Activated CD4-positive, alpha-beta T cell treated with anti-CD3 and anti-CD28 coated beads for 36 hours (primary cell): ENCODE measurements at regions not wholly inside any gene's neighbourhood (a gene's known extent, or its start where the extent isn't known, plus 50 kb on each side); places are given as distances from the start of the nearest gene placed in this dataset.

Experiments
- ATAC-seq: fragments of 200-7000 bp; cut with Tn5 transposase; one replicate; pipeline ENCODE4 v1.10.0; 2021; ENCODE audit warnings: mild to moderate bottlenecking, moderate library complexity
- CTCF ChIA-PET: fragments of 350-600 bp; sonication (Branson Sonifier 250); formaldehyde crosslinking; loops from one replicate; lab custom pipeline; 2021; ENCODE audit warnings: antibody characterized with exemption; lab: Charles Lee
- POLR2A ChIA-PET: fragments of 350-600 bp; sonication (Branson Sonifier 250); formaldehyde crosslinking; loops from one replicate; lab custom pipeline; 2021; ENCODE audit warnings: antibody characterized with exemption, inconsistent platforms; lab: Charles Lee
- DNase-seq: peaks from one replicate; pipeline ENCODE4 v3.0.0-alpha.2; 2020
- H3K27ac Mint-ChIP-seq: one replicate; pipeline ENCODE4 v1.8.0; 2021; ENCODE audit warnings: mixed read lengths
- H3K27me3 Mint-ChIP-seq: one replicate; pipeline ENCODE4 v1.8.0; 2021; ENCODE audit warnings: mixed read lengths
- H3K36me3 Mint-ChIP-seq: one replicate; pipeline ENCODE4 v1.8.0; 2021; ENCODE audit warnings: low read depth, mixed read lengths
- H3K4me1 Mint-ChIP-seq: one replicate; pipeline ENCODE4 v1.8.0; 2021; ENCODE audit warnings: mixed read lengths
- H3K4me3 Mint-ChIP-seq: one replicate; pipeline ENCODE4 v1.8.0; 2021; ENCODE audit warnings: mild to moderate bottlenecking, moderate library complexity, mixed read lengths
- H3K9me3 Mint-ChIP-seq: one replicate; pipeline ENCODE4 v1.8.0; 2021; ENCODE audit warnings: low read depth, mixed read lengths
- intact Hi-C, 2 experiments: fragments of 100-400 bp; cut with DNase I in 1 of 2; cut with micrococcal nuclease in 1 of 2; formaldehyde crosslinking; loops; one replicate each; pipeline versions ENCODE4 v1.14.2 to v1.15.1; 2022 to 2024; cut with DNase I, micrococcal nuclease

- DNase-seq = no peak
- Mint-ChIP-seq H3K27me3 (no peaks in the 10 kb centered on the region), H3K36me3 (no peaks in the 10 kb centered on the region), H3K27ac (no peak overlapping the region), H3K4me1 (no peaks in the 10 kb centered on the region), H3K4me3 (no peak overlapping the region), H3K9me3 (peaks cover 5% of the 10 kb centered on the region)
- intact Hi-C loops = no loop called here
- ChIA-PET CTCF (no interaction called here), POLR2A (no interaction called here)
- ATAC-seq = no peak
Observed at GRCh38 chr3:84439476-84439875, 519.3 kb upstream of the CADM2 start.

GRCh38 chr3:84440291-84440690 lies 518.5 kb upstream of the CADM2 start:
- intact Hi-C loops = no loop called here
- Mint-ChIP-seq H3K27ac (no peak overlapping the region), H3K4me1 (no peaks in the 10 kb centered on the region), H3K4me3 (no peak overlapping the region), H3K36me3 (no peaks in the 10 kb centered on the region), H3K27me3 (no peaks in the 10 kb centered on the region), H3K9me3 (peaks cover 5% of the 10 kb centered on the region)
- ATAC-seq = no peak
- DNase-seq = no peak
- ChIA-PET CTCF (no interaction called here), POLR2A (no interaction called here)

DNA sequence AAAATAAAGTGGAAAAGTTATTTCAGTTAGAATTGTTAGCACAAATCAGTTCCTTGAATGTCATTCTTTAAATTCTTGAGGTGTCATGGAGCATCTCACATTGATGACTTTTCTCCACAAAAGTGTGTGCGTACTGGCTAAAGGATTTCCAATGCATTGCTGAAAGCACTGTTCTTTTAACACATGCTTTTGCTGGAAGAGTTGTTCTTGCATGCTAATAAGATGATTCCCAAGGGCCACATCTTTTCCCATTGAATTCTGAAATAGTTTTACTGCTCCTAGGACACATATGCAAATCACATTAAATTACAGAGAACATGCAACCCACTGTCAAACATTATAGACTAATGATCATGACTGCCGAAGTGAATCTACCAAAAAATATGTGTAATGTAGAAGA lies 516.3 kb upstream of the CADM2 start:
- ChIA-PET CTCF (no interaction called here), POLR2A (no interaction called here)
- Mint-ChIP-seq H3K9me3 (peaks cover 6% of the 10 kb centered on the region), H3K4me3 (no peak overlapping the region), H3K27ac (no peak overlapping the region), H3K4me1 (no peaks in the 10 kb centered on the region), H3K36me3 (no peaks in the 10 kb centered on the region), H3K27me3 (no peaks in the 10 kb centered on the region)
- ATAC-seq (no peak), DNase-seq (no peak)
- intact Hi-C loops = no loop called here

GRCh38 chr3:84444726-84445521 lies 513.9 kb upstream of the CADM2 start:
- CTCF ChIA-PET = no interaction called here
- intact Hi-C loops = no loop called here

GRCh38 chr3:84487296-84487695 lies 471.5 kb upstream of the CADM2 start:
- ATAC-seq = no peak

More at GRCh38 chr3:84444726-84445521, 513.9 kb upstream of the CADM2 start:
- Mint-ChIP-seq H3K27me3 (no peaks in the 10 kb centered on the region), H3K27ac (no peak overlapping the region), H3K36me3 (no peaks in the 10 kb centered on the region), H3K9me3 (peaks cover 6% of the 10 kb centered on the region), H3K4me1 (no peaks in the 10 kb centered on the region), H3K4me3 (no peak overlapping the region)
- DNase-seq (no peak), ATAC-seq (no peak)
- POLR2A ChIA-PET = no interaction called here

GRCh38 chr3:84504761-84505160 lies 454.0 kb upstream of the CADM2 start:
- ChIA-PET POLR2A (no interaction called here), CTCF (no interaction called here)
- Mint-ChIP-seq H3K9me3 (peaks cover 7% of the 10 kb centered on the region), H3K4me3 (no peak overlapping the region), H3K27me3 (no peaks in the 10 kb centered on the region), H3K27ac (no peak overlapping the region), H3K36me3 (no peaks in the 10 kb centered on the region), H3K4me1 (no peaks in the 10 kb centered on the region)
- no peak for DNase-seq
- intact Hi-C loops = no loop called here
- ATAC-seq = no peak

More at GRCh38 chr3:84487296-84487695, 471.5 kb upstream of the CADM2 start:
- ChIA-PET POLR2A (no interaction called here), CTCF (no interaction called here)
- Mint-ChIP-seq H3K4me1 (no peaks in the 10 kb centered on the region), H3K27me3 (no peaks in the 10 kb centered on the region), H3K36me3 (no peaks in the 10 kb centered on the region), H3K27ac (no peak overlapping the region), H3K9me3 (peaks cover 14% of the 10 kb centered on the region), H3K4me3 (no peak overlapping the region)
- intact Hi-C loops = no loop called here
- DNase-seq = no peak

- Mint-ChIP-seq H3K4me3 (no peak overlapping the region), H3K27ac (no peak overlapping the region), H3K9me3 (peaks cover 9% of the 10 kb centered on the region), H3K36me3 (no peaks in the 10 kb centered on the region), H3K4me1 (no peaks in the 10 kb centered on the region), H3K27me3 (no peaks in the 10 kb centered on the region)
- POLR2A ChIA-PET = no interaction called here
- DNase-seq (no peak), ATAC-seq (no peak)
- intact Hi-C loops = no loop called here
- CTCF ChIA-PET = no interaction called here
Observed at GRCh38 chr3:84510007-84510406, 448.8 kb upstream of the CADM2 start.

DNA sequence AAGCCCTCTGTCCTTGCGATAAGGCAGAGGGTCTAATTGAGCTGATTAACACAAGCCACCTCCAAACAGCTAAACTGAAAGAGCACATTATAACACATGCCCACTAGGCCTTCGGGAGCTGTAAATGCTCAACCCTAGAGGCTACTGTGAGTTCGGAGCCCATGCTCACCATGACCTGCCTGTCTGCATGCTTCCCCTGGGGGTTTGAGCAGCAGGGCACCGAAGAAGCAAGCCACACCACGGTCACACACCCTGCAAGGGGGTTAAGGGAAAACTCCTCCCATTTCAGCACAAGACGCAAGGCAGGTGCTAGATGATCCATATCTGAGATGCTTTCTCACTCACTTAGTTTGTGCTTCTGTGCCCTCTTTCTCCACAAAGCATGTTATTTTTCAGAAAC lies 435.9 kb upstream of the CADM2 start:
- ATAC-seq = no peak
- no peak overlapping the region for H3K4me3 Mint-ChIP-seq
- no peak overlapping the region for H3K27ac Mint-ChIP-seq
- intact Hi-C loops = no loop called here
- H3K4me1 Mint-ChIP-seq = no peaks in the 10 kb centered on the region
- H3K36me3 Mint-ChIP-seq = no peaks in the 10 kb centered on the region
- CTCF ChIA-PET = no interaction called here
- H3K27me3 Mint-ChIP-seq = no peaks in the 10 kb centered on the region
- DNase-seq = no peak
- H3K9me3 Mint-ChIP-seq = peaks cover 8% of the 10 kb centered on the region
- POLR2A ChIA-PET = no interaction called here

DNA sequence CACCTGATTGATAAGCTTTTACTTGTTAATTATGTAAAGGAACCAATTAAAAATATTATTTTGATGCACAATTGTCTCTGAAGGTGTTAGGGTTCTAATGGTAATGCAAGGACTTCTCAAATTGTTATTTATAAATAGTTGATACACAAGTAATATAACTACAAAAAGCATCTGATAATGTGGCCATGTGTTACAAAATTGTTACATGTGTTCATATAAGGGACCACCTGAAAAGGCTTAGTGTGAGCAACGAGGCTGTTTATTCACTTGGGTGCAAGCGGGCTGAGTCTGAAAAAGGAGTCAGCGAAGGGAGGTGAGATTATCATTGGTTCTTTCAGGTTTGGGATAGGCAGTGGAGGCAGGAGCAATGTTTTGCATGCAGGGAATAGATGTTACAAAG lies 421.9 kb upstream of the CADM2 start:
- POLR2A ChIA-PET = no interaction called here

GRCh38 chr3:84538597-84538996 lies 420.2 kb upstream of the CADM2 start:
- Mint-ChIP-seq H3K4me3 (no peak overlapping the region), H3K9me3 (peaks cover 26% of the 10 kb centered on the region), H3K4me1 (no peaks in the 10 kb centered on the region), H3K27ac (no peak overlapping the region), H3K36me3 (no peaks in the 10 kb centered on the region), H3K27me3 (no peaks in the 10 kb centered on the region)
- intact Hi-C loops = no loop called here
- DNase-seq (no peak), ATAC-seq (no peak)
- POLR2A ChIA-PET = no interaction called here
- CTCF ChIA-PET = no interaction called here

More for the DNA sequence above, 421.9 kb upstream of the CADM2 start:
- no peaks in the 10 kb centered on the region for H3K4me1 Mint-ChIP-seq
- no peak overlapping the region for H3K4me3 Mint-ChIP-seq
- no peak for ATAC-seq
- H3K9me3 Mint-ChIP-seq = peaks cover 31% of the 10 kb centered on the region
- intact Hi-C loops = no loop called here
- CTCF ChIA-PET = no interaction called here
- H3K27me3 Mint-ChIP-seq = no peaks in the 10 kb centered on the region
- H3K36me3 Mint-ChIP-seq = no peaks in the 10 kb centered on the region
- no peak overlapping the region for H3K27ac Mint-ChIP-seq
- DNase-seq = no peak

- Mint-ChIP-seq H3K9me3 (peaks cover 2% of the 10 kb centered on the region), H3K4me3 (no peak overlapping the region), H3K36me3 (no peaks in the 10 kb centered on the region), H3K27me3 (no peaks in the 10 kb centered on the region), H3K27ac (no peak overlapping the region), H3K4me1 (no peaks in the 10 kb centered on the region)
- intact Hi-C loops = loop anchor here (5.0 kb wide), 2 partner anchors 815 to 1030 kb away; no protein-coding TSS in a partner anchor
- CTCF ChIA-PET = interaction anchor here (1.5 kb wide), 1 partner anchor 1028 kb away, joined by 7 read pairs; no protein-coding TSS in a partner anchor
- POLR2A ChIA-PET = no interaction called here
- DNase-seq = no peak
- ATAC-seq = no peak
Observed at GRCh38 chr3:84547207-84547606, 411.6 kb upstream of the CADM2 start.
